Ureter (tissue), 1 donor: ENCODE measurements at regions not wholly inside any gene's neighbourhood (a gene's known extent, or its start where the extent isn't known, plus 50 kb on each side); places are given as distances from the start of the nearest gene placed in this dataset.

Experiments
- DNase-seq: peaks from one replicate; pipeline ENCODE4 v3.0.0-alpha.2; 2020; ENCODE audit warnings: low spot score
- donor health status: DM: yes; HTN: yes; CAD: no.

- DNase-seq, result no peak
These were observed 123.3 kb upstream of the SESN3 start for GRCh38 chr11:95354304-95354703.

GRCh38 chr11:95353706-95354105, 122.7 kb upstream of the SESN3 start:
- no peak for DNase-seq

GRCh38 chr11:95352733-95353346, 121.8 kb upstream of the SESN3 start:
- DNase-seq, result no peak

DNA sequence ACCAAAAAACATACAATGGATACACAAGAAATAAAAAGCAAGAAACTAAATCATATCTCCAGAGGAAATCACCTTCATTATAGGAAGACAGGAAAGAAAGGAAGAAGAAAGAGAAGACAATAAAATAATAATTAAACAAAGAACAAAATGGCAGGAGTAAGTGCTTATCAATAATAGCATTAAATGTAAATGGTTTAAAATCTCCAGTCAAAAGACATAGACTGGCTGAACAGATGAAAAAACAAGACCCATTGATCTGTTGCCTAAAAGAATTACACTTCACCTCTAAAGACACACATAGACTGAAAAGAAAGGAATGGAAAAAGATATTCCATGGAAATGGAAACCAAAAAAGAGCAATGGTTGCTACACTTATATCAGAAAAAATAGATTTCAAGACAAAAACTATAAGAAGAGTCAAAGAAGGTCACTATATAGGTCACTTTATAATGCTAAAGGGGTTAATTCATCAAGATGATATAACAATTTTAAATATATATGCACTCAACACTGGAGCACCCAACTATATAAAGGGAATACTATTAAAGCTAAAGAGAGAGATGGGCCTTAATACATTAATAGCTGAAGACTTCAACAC, 118.4 kb upstream of the SESN3 start:
- no peak for DNase-seq

- no peak for DNase-seq
These were observed 115.3 kb upstream of the SESN3 start for GRCh38 chr11:95346265-95346664.

GRCh38 chr11:95345651-95346050, 114.6 kb upstream of the SESN3 start:
- DNase-seq, result no peak

DNA sequence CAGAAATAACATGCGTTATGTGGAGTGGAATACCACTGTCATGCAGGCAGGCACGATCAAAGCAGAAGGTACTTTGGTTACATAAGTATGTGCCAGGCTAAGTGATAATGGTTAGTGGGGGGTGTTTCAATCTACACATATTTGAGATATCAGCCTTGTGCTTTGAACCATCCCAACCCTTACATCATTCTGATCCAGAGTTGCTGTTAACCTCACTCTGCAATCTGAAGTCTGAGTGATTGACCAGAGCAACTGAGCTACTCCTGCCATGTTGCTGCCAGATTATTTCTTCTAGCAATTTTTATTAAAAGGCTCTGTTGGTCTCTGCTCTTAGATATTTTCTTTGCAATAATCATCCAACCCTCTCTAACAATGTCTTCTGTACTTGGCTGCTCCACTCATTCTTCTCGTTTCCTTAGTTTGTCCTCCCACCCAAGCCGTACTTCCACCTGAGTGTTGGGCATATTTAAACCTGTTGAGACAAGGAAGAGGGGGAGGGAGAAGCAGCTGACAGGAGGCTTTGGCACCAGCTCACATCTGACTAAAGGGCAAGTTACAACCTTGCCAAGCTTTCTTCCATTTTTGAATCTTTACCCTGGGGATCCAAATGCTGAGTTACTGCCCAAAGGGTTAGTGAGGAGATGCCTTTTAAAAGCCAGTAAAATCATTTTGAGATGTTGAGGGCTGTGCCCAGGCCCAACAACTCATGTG, 114.1 kb upstream of the SESN3 start:
- DNase-seq, result no peak

DNA sequence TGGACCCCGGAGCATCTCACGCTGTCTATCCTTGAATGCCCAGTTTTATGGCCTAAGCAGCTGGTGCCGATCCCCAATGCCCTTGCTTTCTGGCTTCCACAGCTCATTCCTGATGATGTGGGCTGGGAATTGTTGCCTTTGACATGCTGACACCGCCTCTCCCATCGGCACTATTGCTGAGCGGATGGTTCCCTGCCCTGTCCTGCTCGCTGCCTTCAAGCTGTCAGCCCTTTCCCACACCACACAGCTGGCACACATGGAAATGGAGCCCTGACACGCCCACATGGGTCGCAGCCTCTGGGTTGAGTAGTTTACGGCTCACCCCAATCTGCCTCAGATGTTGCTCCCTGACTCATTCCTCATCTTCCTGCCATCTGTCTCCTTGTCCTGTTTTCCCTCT, 110.2 kb upstream of the SESN3 start:
- DNase-seq, result no peak

- no peak for DNase-seq
These were observed 108.3 kb upstream of the SESN3 start for GRCh38 chr11:95339086-95339901.

GRCh38 chr11:95338430-95338991, 107.5 kb upstream of the SESN3 start:
- peak; percentile 81 for DNase-seq

- no peak for DNase-seq
These were observed 107.0 kb upstream of the SESN3 start for GRCh38 chr11:95337972-95338429.

DNA sequence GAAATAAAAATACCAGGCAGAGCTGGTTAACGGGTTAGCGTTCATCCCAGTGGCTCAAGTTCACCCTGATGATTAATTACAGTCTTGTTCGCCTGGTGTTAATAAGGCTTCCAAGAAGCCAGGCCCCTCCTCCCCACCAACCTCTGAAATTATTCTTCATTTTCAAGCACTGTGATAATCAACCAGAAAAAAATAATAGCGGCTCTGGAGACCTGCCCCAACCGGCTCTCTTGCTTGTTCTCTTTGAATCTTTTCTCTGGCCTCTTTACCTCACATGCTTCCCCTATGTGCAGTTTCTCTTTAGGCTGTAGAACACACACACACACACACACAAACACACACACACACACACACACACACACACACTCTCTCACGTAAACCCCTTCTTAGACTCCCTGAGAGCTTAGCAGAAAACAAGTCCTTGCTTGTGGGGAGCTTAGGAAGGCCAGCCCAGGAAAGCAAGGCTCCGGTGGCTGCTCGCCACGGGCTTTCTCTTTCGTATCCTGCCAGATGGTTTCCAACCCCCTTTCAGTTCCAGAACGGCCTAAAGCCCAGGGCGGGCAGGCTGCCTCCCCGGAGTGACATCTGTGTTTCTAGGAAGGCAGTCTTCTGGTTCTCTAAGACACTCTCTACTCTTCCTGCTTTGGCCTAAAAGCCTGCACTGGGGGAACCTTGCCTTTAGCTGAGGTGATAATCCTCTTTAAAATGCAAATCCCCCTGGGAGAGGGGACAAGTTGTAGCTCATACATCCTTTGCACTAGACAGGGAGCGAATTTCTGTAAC, 106.4 kb upstream of the SESN3 start:
- DNase-seq, result peak; percentile 67

- DNase-seq, result no peak
These were observed 105.0 kb upstream of the SESN3 start for GRCh38 chr11:95335989-95336388.

GRCh38 chr11:95331161-95331560, 100.2 kb upstream of the SESN3 start:
- DNase-seq, result no peak

DNA sequence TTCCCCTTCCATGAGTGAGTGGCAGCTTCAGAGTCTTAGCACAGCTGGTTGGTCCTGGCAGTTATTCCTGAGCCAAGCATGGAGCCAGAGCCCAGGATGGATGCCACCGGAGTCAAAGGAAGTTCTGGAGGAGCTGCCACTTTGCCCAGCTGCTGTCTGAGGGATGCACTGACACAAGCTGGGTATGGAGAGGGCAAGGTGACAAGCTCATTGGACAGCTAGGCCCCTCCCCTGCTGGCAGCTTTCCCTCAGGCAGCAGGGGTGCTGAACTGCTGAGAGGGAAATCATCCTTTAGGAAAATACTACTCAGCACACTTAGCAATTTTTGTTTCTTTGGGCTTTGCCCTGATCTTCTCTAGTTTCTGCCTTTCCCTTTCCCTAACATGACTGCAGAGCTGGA, 99.3 kb upstream of the SESN3 start:
- no peak for DNase-seq

DNA sequence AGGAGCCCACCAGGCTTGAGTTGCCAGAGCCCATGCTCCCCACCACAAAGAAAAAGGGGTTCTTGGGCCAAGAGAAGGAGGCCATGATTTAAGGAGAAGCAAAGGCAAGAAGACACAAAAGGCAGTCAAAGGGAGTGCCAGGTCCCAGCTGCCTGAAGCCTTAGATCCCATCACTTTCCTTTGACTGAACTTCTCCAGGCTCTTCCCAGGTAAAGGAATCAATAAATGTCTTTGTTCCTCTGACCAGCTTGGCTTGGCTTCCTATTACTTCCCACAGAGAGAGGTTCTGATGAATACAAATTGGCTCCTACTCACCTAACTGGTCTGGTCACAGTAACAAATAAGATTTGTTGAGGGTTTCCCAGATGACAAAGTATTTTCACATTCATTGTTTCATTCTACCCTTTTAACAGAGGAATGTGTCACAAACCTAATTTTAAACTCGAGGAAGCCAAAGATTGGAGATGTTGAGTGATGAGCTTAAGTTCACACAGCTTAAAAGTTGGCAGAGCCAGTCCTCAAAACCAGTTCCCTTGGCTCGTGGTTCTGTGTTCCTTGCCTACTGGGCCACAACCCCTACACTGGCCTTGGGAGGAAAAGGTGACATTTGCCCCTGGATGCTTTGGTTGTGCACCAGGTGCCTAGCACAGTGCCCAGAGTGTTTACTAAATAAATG, 96.4 kb upstream of the SESN3 start:
- no peak for DNase-seq

GRCh38 chr11:95325777-95326258, 94.8 kb upstream of the SESN3 start:
- DNase-seq, result no peak

DNA sequence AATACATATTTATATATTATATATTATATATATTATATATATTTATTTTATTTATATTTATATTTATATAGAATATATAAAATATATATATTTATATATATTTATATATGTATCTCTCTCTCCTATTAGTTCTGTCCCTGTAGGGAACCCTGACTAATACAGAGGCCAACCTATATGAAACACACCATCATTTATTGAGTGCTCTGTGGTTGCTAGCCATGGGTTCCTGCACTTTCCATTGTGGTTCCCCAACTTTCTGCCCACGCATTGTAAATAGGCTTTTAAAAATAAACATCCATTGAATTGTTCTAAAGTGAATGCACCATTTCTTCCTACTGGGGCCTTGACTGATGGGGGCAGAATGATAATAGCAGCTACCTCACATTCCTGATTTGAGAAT, 93.8 kb upstream of the SESN3 start:
- DNase-seq, result no peak

GRCh38 chr11:95322539-95322938, 91.5 kb upstream of the SESN3 start:
- DNase-seq, result no peak

GRCh38 chr11:95318498-95318897, 87.5 kb upstream of the SESN3 start:
- DNase-seq, result no peak
